ENCODE measurements at regions not wholly inside any gene's neighbourhood (a gene's known extent, or its start where the extent isn't known, plus 50 kb on each side); places are given as distances from the start of the nearest gene placed in this dataset.

DNA sequence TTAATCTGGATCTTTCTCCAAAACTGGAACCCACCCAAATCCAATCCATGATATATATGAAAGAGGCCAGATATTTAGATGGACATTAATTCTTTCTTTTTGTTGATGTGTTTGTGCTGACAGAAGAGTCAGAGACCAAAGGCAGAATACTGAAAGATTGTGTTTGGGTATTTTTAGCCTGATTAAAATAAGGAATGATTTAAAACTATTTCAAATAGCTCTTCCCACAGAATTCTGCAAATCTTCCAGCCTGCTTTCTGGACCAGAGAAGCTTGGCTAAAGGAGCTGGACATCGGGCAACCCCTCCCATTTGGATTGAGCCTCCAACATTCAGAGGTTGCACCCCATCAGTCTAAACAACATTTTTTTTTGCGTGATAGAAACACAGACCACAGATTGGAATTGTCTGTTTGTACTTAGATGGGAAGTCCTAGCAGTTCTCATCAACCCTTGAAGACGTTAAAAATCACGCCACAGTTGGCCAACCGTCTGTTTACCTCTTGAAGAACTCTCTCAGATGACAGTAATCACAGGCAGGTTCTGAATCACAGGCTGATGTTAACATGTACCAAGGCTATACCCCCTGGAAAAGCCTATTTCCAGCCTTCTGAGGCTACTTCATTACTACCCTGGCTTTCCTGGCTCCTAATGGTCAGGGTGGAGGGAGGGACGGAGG, 155.2 kb upstream of the NRP1 start:
- TF ChIP-seq, protein P1, sequence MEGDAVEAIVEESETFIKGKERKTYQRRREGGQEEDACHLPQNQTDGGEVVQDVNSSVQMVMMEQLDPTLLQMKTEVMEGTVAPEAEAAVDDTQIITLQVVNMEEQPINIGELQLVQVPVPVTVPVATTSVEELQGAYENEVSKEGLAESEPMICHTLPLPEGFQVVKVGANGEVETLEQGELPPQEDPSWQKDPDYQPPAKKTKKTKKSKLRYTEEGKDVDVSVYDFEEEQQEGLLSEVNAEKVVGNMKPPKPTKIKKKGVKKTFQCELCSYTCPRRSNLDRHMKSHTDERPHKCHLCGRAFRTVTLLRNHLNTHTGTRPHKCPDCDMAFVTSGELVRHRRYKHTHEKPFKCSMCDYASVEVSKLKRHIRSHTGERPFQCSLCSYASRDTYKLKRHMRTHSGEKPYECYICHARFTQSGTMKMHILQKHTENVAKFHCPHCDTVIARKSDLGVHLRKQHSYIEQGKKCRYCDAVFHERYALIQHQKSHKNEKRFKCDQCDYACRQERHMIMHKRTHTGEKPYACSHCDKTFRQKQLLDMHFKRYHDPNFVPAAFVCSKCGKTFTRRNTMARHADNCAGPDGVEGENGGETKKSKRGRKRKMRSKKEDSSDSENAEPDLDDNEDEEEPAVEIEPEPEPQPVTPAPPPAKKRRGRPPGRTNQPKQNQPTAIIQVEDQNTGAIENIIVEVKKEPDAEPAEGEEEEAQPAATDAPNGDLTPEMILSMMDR (IDR thresholded peaks at IDR 0.05; ENCODE audit: insufficient read depth, low read length), result no peak
- TF ChIP-seq GABPA (IDR thresholded peaks at IDR 0.05; ENCODE audit: low read depth) (no peak), POLR2AphosphoS5 (IDR thresholded peaks at IDR 0.05; ENCODE audit: low read depth) (no peak), SPI1 (IDR thresholded peaks at IDR 0.05; ENCODE audit: borderline replicate concordance, low read depth) (no peak)

Data from HL-60 (cell line).